Thyroid gland (tissue), 4 donors: ENCODE measurements at regions not wholly inside any gene's neighbourhood (a gene's known extent, or its start where the extent isn't known, plus 50 kb on each side); places are given as distances from the start of the nearest gene placed in this dataset.

ENCODE experiments used
- DNase-seq, 2 donors: peaks; one replicate each; pipeline ENCODE4 v3.0.0-alpha.2; 2019
- H3K27ac ChIP-seq, 3 donors: fragments of 200-600 bp; sonication (generic); 1 replicate in 2 of 3; 2 replicates in 1 of 3; pipeline ENCODE4 v1.5.1; 2016 to 2019; ENCODE audit warnings: mild to moderate bottlenecking in 1 of 3, moderate library complexity in 1 of 3
- H3K27me3 ChIP-seq: fragments of 200-600 bp; sonication (generic); one replicate; pipeline ENCODE4 v1.5.1; 2019
- H3K36me3 ChIP-seq, 2 donors: fragments of 200-600 bp; sonication (generic); one replicate each; pipeline ENCODE4 v1.5.1; 2016 to 2019
- H3K4me1 ChIP-seq, 2 donors: fragments of 200-600 bp; sonication (generic); one replicate each; pipeline ENCODE4 v1.5.1; 2017 to 2019
- H3K4me3 ChIP-seq, 3 donors: fragments of 200-600 bp; sonication (generic); replicated peaks in 1 of 3; 1 replicate in 2 of 3; 2 replicates in 1 of 3; pipeline ENCODE4 v1.5.1; 2016; ENCODE audit warnings: mild to moderate bottlenecking in 1 of 3
- H3K9me3 ChIP-seq: fragments of 200-600 bp; sonication (generic); one replicate; pipeline ENCODE4 v1.5.1; 2017
- POLR2A ChIP-seq, 2 donors: fragments of 450-650 bp; IDR thresholded peaks; one replicate each; pipeline ENCODE4 v1.6.1; 2017; ENCODE audit warnings: antibody characterized with exemption in 2 of 2, mild to moderate bottlenecking in 2 of 2, moderate library complexity in 1 of 2
- WGBS, 2 donors: methylation state at CpG; one replicate each; pipeline ENCODE4 v1.1.5; 2017; 5-methylcytosine and 5-hydroxymethylcytosine counted together
- intact Hi-C: fragments of 100-400 bp; cut with DNase I; formaldehyde crosslinking; loops from one replicate; pipeline ENCODE4 v1.15.1; 2023
- TF ChIP-seq, protein P1 (sequence below), 6 experiments: fragments of 200-600 bp in 3 of 6; fragments of 450-650 bp in 3 of 6; sonication (generic) in 3 of 6; IDR thresholded peaks; one replicate each; pipeline ENCODE4 v1.5.1; 2016 to 2019; ENCODE audit warnings: antibody characterized with exemption in 6 of 6, mild to moderate bottlenecking in 2 of 6, inconsistent platforms in 1 of 6, moderate library complexity in 1 of 6

DNA sequence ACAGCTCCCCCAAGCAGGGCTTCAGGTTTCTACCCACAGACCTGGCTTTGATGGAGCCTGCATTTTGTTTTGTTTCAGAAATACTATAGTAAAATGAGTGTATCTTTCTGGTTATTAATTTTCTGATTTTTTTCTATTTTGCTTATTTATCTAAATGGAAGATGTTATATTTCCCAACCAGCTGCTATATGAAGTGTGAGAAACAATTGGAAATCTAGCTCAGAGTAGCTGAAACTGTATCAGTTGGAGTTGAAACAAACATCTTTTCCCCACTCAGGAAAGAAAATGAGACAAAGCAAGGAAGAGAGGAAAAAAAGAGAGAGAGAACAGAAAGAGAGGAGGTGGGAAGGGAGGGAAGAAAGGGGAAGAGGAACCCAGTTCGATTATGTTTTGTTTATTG lies 358.5 kb upstream of the ZNF507 start:
- Histone ChIP-seq H3K36me3 (no peaks in the 10 kb centered on the region), H3K27me3 (no peaks in the 10 kb centered on the region), H3K4me1 (peaks cover 9 to 10% of the 10 kb centered on the region in 2 donors), H3K4me3 (no peak overlapping the region), H3K9me3 (no peaks in the 10 kb centered on the region), H3K27ac (no peak overlapping the region)
- 31 to 32% methylated on average over 1 of the region's 1 CpG for WGBS, 2 donors
- DNase-seq: no peak
- TF ChIP-seq, protein P1, sequence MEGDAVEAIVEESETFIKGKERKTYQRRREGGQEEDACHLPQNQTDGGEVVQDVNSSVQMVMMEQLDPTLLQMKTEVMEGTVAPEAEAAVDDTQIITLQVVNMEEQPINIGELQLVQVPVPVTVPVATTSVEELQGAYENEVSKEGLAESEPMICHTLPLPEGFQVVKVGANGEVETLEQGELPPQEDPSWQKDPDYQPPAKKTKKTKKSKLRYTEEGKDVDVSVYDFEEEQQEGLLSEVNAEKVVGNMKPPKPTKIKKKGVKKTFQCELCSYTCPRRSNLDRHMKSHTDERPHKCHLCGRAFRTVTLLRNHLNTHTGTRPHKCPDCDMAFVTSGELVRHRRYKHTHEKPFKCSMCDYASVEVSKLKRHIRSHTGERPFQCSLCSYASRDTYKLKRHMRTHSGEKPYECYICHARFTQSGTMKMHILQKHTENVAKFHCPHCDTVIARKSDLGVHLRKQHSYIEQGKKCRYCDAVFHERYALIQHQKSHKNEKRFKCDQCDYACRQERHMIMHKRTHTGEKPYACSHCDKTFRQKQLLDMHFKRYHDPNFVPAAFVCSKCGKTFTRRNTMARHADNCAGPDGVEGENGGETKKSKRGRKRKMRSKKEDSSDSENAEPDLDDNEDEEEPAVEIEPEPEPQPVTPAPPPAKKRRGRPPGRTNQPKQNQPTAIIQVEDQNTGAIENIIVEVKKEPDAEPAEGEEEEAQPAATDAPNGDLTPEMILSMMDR (IDR thresholded peaks at IDR 0.05): no peak
- no peak for TF ChIP-seq POLR2A (IDR thresholded peaks at IDR 0.05)
- intact Hi-C loops: no loop called here

DNA sequence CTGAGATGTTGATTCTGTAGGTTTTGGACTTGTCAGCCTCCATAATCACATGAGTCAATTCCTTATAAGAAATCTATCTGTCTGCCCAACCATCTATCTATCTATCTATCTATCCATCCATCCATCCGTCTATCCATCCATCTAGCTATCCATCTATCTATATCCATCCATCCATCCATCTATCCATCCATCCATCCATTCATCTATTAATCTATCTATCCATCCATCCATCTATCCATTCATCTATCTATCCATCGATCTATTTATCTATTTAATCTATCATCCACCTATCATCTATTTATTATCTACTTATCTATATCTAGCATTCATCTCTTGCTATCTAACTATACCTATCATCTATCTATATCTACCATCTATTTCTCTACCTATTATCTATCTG lies 357.2 kb upstream of the ZNF507 start:
- Histone ChIP-seq H3K27ac (no peak overlapping the region), H3K9me3 (no peaks in the 10 kb centered on the region), H3K36me3 (no peaks in the 10 kb centered on the region), H3K4me3 (no peak overlapping the region), H3K4me1 (peaks cover 0 to 4% of the 10 kb centered on the region in 2 donors), H3K27me3 (no peaks in the 10 kb centered on the region)
- no peak for DNase-seq
- intact Hi-C loops: no loop called here
- no peak for TF ChIP-seq POLR2A (IDR thresholded peaks at IDR 0.05)
- 94 to 99% methylated on average over 2 of the region's 2 CpGs for WGBS, 2 donors

DNA sequence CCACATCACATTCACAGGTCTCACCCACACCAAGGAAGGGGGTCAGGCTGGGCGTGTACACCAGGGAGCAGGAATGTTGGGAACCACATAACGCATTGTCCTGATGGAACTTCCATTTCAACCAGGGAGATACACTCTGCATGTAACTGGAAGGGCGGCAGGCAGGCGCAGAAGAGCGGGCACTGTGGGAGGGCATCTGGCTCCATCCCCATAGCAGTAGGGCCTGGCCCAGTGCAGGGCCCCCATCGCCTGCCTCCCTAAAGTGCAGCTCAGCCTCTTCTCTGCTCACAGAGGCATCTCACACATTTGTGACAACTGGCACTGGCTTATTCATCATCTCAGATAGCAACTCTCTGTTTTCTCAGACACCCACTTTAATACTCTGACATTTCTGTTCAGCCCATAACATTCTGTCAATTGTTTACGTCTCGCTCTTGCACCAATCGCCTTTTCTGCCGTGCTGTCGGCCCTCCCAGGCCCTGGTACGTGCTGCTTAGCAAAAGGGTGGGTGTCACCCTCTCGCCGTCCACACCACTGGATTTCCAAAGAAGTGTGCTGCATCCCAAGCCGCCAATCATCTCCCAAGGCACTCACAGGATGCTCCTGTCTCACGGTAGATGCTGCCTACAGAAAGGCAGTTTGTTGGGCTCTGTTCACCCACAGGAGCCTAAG lies 353.3 kb upstream of the ZNF507 start:
- H3K36me3 ChIP-seq: no peaks in the 10 kb centered on the region
- no peaks in the 10 kb centered on the region for H3K27me3 ChIP-seq
- peak in 1 of 2 donors; percentile 18 for DNase-seq
- H3K9me3 ChIP-seq: no peaks in the 10 kb centered on the region
- TF ChIP-seq, protein P1 (IDR thresholded peaks at IDR 0.05): no peak
- no peak for TF ChIP-seq POLR2A (IDR thresholded peaks at IDR 0.05)
- intact Hi-C loops: no loop called here
- no peak overlapping the region for H3K4me3 ChIP-seq
- no peaks in the 10 kb centered on the region for H3K4me1 ChIP-seq
- no peak overlapping the region for H3K27ac ChIP-seq
- 80 to 82% methylated on average over 15 to 16 of the region's 16 CpGs for WGBS, 2 donors

DNA sequence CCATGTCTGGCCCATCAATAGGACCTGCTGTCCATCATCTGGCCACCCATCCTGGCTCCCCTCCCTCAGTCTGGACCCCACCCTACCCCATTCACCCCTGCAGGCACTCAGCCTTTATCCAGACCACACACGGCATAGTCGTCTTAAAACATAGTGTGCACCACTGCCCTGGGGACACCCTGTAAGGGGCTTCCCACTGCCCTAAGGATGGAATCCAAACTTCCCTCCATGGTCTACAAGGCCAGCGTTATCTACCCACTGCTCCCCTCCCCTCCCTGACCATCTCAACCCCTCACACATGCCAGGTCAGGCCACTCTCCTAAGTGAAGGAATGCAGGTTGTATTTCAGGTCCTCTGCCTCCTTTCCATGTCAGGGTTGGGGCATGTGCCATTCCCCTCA lies 352.7 kb upstream of the ZNF507 start:
- Histone ChIP-seq H3K9me3 (no peaks in the 10 kb centered on the region), H3K4me1 (no peaks in the 10 kb centered on the region), H3K4me3 (no peak overlapping the region), H3K27me3 (no peaks in the 10 kb centered on the region), H3K27ac (no peak overlapping the region), H3K36me3 (no peaks in the 10 kb centered on the region)
- WGBS, 2 donors: 89 to 90% methylated on average over 3 of the region's 3 CpGs
- intact Hi-C loops: no loop called here
- DNase-seq: no peak
- TF ChIP-seq, protein P1 (IDR thresholded peaks at IDR 0.05): no peak
- no peak for TF ChIP-seq POLR2A (IDR thresholded peaks at IDR 0.05)

DNA sequence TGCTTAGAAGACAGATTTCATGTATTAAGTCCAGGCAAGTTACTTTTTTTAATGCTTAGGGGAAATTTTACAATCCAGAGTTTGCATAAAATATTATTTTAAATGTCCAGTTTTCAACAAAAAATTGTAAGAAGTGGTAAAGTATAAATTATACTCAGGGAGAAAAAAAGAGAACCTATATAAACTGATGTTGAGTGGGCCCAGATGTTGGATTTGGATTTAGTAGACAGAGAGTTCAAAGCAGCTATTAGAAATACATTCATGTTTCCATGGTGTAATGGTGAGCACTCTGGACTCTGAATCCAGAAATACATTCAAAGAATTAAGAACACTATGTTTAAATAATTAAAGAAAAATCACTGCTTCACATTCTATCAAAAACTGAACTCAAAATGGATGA lies 349.9 kb upstream of the ZNF507 start:
- Histone ChIP-seq H3K27me3 (no peaks in the 10 kb centered on the region), H3K9me3 (no peaks in the 10 kb centered on the region), H3K27ac (no peak overlapping the region), H3K4me1 (no peaks in the 10 kb centered on the region), H3K4me3 (no peak overlapping the region), H3K36me3 (no peaks in the 10 kb centered on the region)
- TF ChIP-seq, protein P1 (IDR thresholded peaks at IDR 0.05): no peak
- TF ChIP-seq POLR2A (IDR thresholded peaks at IDR 0.05): no peak
- DNase-seq: no peak
- intact Hi-C loops: no loop called here
